ENCODE measurements at regions not wholly inside any gene's neighbourhood (a gene's known extent, or its start where the extent isn't known, plus 50 kb on each side); places are given as distances from the start of the nearest gene placed in this dataset.

- dilution Hi-C loops (cut with HindIII; ENCODE audit: low sequenced_read_pairs, unreplicated experiment) = no loop called here
- H3K23ac ChIP-seq (ENCODE audit: low read depth, low read length) = no peak overlapping the region
- no peak overlapping the region; the same call in 1 of the 2 replicates for H2BK20ac ChIP-seq (ENCODE audit: low read depth, low read length)
- H3K9me3 ChIP-seq (ENCODE audit: control insufficient read depth, insufficient read depth, low read length) = no peaks in the 10 kb centered on the region
- H3K4me3 ChIP-seq (ENCODE audit: insufficient read depth, low read depth, low read length) = no peak overlapping the region
- H3K9me1 ChIP-seq (ENCODE audit: insufficient read depth, low read length) = no peaks in the 10 kb centered on the region
- DNase-seq (peak; percentile 35), ATAC-seq (ENCODE audit: low read depth) (peak; percentile 77)
- peaks cover 5% of the 10 kb centered on the region for H3K4me1 ChIP-seq (ENCODE audit: control insufficient read depth, insufficient read depth, low read length)
- no peak overlapping the region for H3K4ac ChIP-seq (ENCODE audit: low read depth, low read length)
- in situ Hi-C loops (cut with MboI; ENCODE audit: low sequenced_read_pairs) = no loop called here
- no peaks in the 10 kb centered on the region for H4K20me1 ChIP-seq (ENCODE audit: insufficient read depth, low read length)
- no peaks in the 10 kb centered on the region for H3K36me3 ChIP-seq (ENCODE audit: control insufficient read depth, insufficient read depth, low read length)
- H3K27ac ChIP-seq (ENCODE audit: insufficient read depth, low read length) = no peak overlapping the region
- intact Hi-C loops (cut with micrococcal nuclease) = no loop called here
- no peak overlapping the region for H3K18ac ChIP-seq (ENCODE audit: low read depth, low read length)
- no peak overlapping the region for H4K5ac ChIP-seq (ENCODE audit: low read depth, low read length)
- TF ChIP-seq RCOR1 (IDR thresholded peaks at IDR 0.05; ENCODE audit: insufficient replicate concordance, low read length) (no peak), USF2 (IDR thresholded peaks at IDR 0.05; ENCODE audit: low read depth, low read length) (no peak), RFX5 (IDR thresholded peaks at IDR 0.05; ENCODE audit: low read depth, low read length) (no peak), BHLHE40 (IDR thresholded peaks at IDR 0.05; ENCODE audit: low read depth, low read length) (no peak; the same call in 1 of the 2 replicates), MXI1 (IDR thresholded peaks at IDR 0.05; ENCODE audit: borderline replicate concordance, low read depth, low read length) (no peak; the same call in 1 of the 2 replicates), FOS (IDR thresholded peaks at IDR 0.05; ENCODE audit: low read depth, low read length) (no peak), CEBPB (IDR thresholded peaks at IDR 0.05; ENCODE audit: low read depth, low read length) (no peak)
- no peak overlapping the region for H2BK15ac ChIP-seq (ENCODE audit: low read depth, low read length)
- H2AK9ac ChIP-seq (replicated peaks; ENCODE audit: low read depth, low read length, poor library complexity) = no peak overlapping the region
- no peak overlapping the region for H4K91ac ChIP-seq (ENCODE audit: insufficient read depth, low read depth, low read length)
- H3K79me1 ChIP-seq (ENCODE audit: low read depth in 1 of 2, low read length in 2 of 2) = no peaks in the 10 kb centered on the region
- H3K9ac ChIP-seq (ENCODE audit: low read depth, low read length) = no peak overlapping the region
- H2AK5ac ChIP-seq (ENCODE audit: low read depth, low read length) = no peak overlapping the region
- H4K8ac ChIP-seq (ENCODE audit: low read depth in 2 of 2, low read length in 2 of 2) = no peak overlapping the region
- no peak overlapping the region for H2AFZ ChIP-seq (replicated peaks; ENCODE audit: low read length, poor library complexity)
- no TSS peak for BruUV-seq (replicated peaks)
- no peak overlapping the region for H3K4me2 ChIP-seq (ENCODE audit: low read depth, low read length)
- no peak overlapping the region for H2BK120ac ChIP-seq (ENCODE audit: low read depth, low read length)
- POLR2A ChIA-PET (ENCODE audit: unreplicated experiment) = no interaction called here
- no peak overlapping the region for H2BK5ac ChIP-seq (ENCODE audit: low read depth, low read length, poor library complexity, severe bottlenecking)
- H3K14ac ChIP-seq (replicated peaks; ENCODE audit: low read depth, low read length) = no peak overlapping the region
- no peak overlapping the region for H3K56ac ChIP-seq (ENCODE audit: extremely low read depth, insufficient read depth, low read length)
- no CpG with 5 or more reads among the region's 4 CpGs for WGBS, 2 experiments (ENCODE audit: extremely low coverage in 2 of 2, insufficient read length in 1 of 2)
- CTCF ChIA-PET = no interaction called here
- peaks cover 2% of the 10 kb centered on the region for H3K27me3 ChIP-seq (ENCODE audit: control insufficient read depth, insufficient read depth, low read length)
Measured at GRCh38 chr9:95370064-95370463, 52.6 kb upstream of the FANCC start.
